Osteoblast (primary cell): ENCODE measurements at regions not wholly inside any gene's neighbourhood (a gene's known extent, or its start where the extent isn't known, plus 50 kb on each side); places are given as distances from the start of the nearest gene placed in this dataset.

Source experiments
- DNase-seq: peaks from one replicate; pipeline ENCODE4 v3.0.0; 2011; ENCODE audit warnings: low spot score, mixed read lengths; ENCODE audit not compliant: insufficient read length; ENCODE audit errors: missing footprints
- H2AFZ ChIP-seq: 2 replicates; pipeline ENCODE4 v1.6.0; 2011; ENCODE audit warnings: mild to moderate bottlenecking, low read length
- H3K27ac ChIP-seq: 2 replicates; pipeline ENCODE4 v1.5.1; 2011; ENCODE audit warnings: mild to moderate bottlenecking, low read depth, low read length, moderate library complexity
- H3K27me3 ChIP-seq: 2 replicates; pipeline ENCODE4 v1.6.0; 2012; ENCODE audit warnings: mild to moderate bottlenecking, control low read depth, inconsistent platforms, low read length, moderate library complexity; ENCODE audit not compliant: insufficient read depth
- H3K36me3 ChIP-seq: 2 replicates; pipeline ENCODE4 v1.5.1; 2011; ENCODE audit warnings: mild to moderate bottlenecking, low read length, control low read depth, moderate library complexity; ENCODE audit not compliant: insufficient read depth
- H3K4me1 ChIP-seq: 2 replicates; pipeline ENCODE4 v1.5.1; 2011; ENCODE audit warnings: mild to moderate bottlenecking, low read length, control low read depth, moderate library complexity; ENCODE audit not compliant: insufficient read depth
- H3K4me2 ChIP-seq: 2 replicates; pipeline ENCODE4 v1.6.0; 2011; ENCODE audit warnings: mild to moderate bottlenecking, low read length; ENCODE audit not compliant: insufficient read depth
- H3K4me3 ChIP-seq: fragments of 200-600 bp; sonication (generic); 3 replicates; pipeline ENCODE4 v1.5.1; 2012; ENCODE audit warnings: mild to moderate bottlenecking, low read length, inconsistent platforms; ENCODE audit not compliant: insufficient read depth
- H3K79me2 ChIP-seq: 2 replicates; pipeline ENCODE4 v1.6.0; 2012; ENCODE audit warnings: mild to moderate bottlenecking, low read length, control low read depth, inconsistent platforms; ENCODE audit not compliant: insufficient read depth
- H3K9me3 ChIP-seq: 2 replicates; pipeline ENCODE4 v1.5.1; 2011; ENCODE audit warnings: low read depth, low read length, control low read depth
- H4K20me1 ChIP-seq: 2 replicates; pipeline ENCODE4 v1.6.0; 2012; ENCODE audit warnings: mild to moderate bottlenecking, low read length, control low read depth; ENCODE audit not compliant: insufficient read depth
- TF ChIP-seq, protein P1 (sequence below): IDR thresholded peaks from 2 replicates; pipeline ENCODE4 v1.5.1; 2011; ENCODE audit warnings: mild to moderate bottlenecking, low read depth, low read length, moderate library complexity; ENCODE audit errors: extremely low read depth

DNA sequence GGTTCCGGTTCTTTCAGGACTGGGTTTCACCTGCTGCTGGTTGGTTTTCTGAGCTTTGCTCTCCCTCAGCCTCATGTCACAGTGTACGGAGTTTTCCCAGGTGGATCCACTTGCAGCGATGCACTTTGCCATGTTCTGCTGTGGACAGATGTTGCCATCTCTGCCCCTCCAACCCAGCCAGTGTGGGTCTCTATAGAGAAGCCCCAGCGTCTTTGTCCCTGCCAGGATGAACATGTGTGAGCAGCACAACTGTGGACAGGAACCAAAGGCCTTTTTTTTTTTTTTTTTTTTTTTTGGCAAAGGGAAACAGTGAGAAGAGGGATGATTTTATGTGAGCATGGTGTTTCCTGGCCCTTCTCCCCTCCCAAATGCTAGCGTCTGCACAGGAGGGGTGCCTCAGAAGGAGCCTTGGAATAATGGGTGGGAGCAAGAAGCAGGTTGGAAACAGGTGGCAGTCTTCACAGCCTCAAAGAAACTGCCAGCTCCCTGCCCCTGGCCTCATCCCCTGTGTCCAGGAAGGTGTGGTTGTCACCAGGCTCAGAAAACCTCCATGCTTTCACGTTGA is 106.5 kb downstream of the RPS24 start:
- no peak overlapping the region for H3K4me2 ChIP-seq
- H3K27me3 ChIP-seq = peaks cover 34% of the 10 kb centered on the region
- TF ChIP-seq, protein P1, sequence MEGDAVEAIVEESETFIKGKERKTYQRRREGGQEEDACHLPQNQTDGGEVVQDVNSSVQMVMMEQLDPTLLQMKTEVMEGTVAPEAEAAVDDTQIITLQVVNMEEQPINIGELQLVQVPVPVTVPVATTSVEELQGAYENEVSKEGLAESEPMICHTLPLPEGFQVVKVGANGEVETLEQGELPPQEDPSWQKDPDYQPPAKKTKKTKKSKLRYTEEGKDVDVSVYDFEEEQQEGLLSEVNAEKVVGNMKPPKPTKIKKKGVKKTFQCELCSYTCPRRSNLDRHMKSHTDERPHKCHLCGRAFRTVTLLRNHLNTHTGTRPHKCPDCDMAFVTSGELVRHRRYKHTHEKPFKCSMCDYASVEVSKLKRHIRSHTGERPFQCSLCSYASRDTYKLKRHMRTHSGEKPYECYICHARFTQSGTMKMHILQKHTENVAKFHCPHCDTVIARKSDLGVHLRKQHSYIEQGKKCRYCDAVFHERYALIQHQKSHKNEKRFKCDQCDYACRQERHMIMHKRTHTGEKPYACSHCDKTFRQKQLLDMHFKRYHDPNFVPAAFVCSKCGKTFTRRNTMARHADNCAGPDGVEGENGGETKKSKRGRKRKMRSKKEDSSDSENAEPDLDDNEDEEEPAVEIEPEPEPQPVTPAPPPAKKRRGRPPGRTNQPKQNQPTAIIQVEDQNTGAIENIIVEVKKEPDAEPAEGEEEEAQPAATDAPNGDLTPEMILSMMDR = no peak
- no peak overlapping the region for H2AFZ ChIP-seq
- DNase-seq = no peak
- H3K27ac ChIP-seq = no peak overlapping the region
- no peaks in the 10 kb centered on the region for H3K36me3 ChIP-seq
- no peaks in the 10 kb centered on the region for H3K4me1 ChIP-seq
- no peak overlapping the region for H3K4me3 ChIP-seq
- no peaks in the 10 kb centered on the region for H3K79me2 ChIP-seq
- H3K9me3 ChIP-seq = no peaks in the 10 kb centered on the region
- H4K20me1 ChIP-seq = no peaks in the 10 kb centered on the region

DNA sequence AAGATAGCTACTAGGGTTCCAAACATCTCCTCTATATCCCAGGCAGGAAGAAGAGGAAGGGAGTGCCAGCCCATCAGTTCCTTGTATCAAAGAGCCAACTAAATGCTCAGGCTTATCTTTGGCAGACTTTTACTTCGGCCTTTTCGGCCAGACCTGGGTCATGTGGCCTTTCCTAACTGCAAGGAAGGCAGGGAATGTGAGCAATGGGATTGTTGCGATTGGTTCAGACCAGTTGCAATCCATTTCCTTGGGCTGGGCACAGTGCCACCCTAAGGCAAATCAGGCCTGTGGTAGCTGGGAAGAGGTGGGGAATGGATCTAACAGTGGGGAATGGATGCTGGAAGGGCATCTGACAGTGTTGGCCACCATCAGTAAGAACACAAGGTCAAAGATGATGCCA is 109.9 kb downstream of the RPS24 start:
- no peak overlapping the region for H3K27ac ChIP-seq
- TF ChIP-seq, protein P1 = no peak
- no peaks in the 10 kb centered on the region for H3K9me3 ChIP-seq
- H3K27me3 ChIP-seq = peaks cover 39% of the 10 kb centered on the region
- no peaks in the 10 kb centered on the region for H4K20me1 ChIP-seq
- H3K36me3 ChIP-seq = no peaks in the 10 kb centered on the region
- H2AFZ ChIP-seq = no peak overlapping the region
- no peaks in the 10 kb centered on the region for H3K4me1 ChIP-seq
- H3K4me3 ChIP-seq = no peak overlapping the region
- H3K4me2 ChIP-seq = no peak overlapping the region
- DNase-seq = no peak
- no peaks in the 10 kb centered on the region for H3K79me2 ChIP-seq

DNA sequence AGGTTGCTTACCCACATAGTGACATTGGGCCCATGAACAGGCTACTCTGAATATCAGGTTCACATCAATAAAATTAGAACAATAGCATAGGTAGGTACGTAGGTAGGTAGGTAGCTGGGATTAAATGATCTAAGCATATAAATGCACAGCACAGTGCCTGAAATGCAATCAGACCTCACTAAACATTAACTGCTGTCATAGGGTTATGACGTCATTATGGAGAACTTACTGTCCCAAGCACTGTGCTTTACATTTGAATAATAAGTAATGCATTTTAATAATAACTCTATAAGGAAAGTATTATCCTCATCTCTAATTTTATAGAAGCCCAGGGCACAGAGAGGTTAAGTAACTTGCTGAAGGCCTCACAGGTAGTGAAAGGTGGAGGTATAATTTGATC is 112.5 kb downstream of the RPS24 start:
- Histone ChIP-seq H3K4me1 (no peaks in the 10 kb centered on the region), H3K27me3 (peaks cover 30% of the 10 kb centered on the region), H3K4me3 (no peak overlapping the region), H3K27ac (no peak overlapping the region), H3K79me2 (no peaks in the 10 kb centered on the region), H3K9me3 (peaks cover 3% of the 10 kb centered on the region), H4K20me1 (no peaks in the 10 kb centered on the region), H2AFZ (no peak overlapping the region), H3K4me2 (no peak overlapping the region), H3K36me3 (no peaks in the 10 kb centered on the region)
- DNase-seq = no peak
- TF ChIP-seq, protein P1 = no peak

DNA sequence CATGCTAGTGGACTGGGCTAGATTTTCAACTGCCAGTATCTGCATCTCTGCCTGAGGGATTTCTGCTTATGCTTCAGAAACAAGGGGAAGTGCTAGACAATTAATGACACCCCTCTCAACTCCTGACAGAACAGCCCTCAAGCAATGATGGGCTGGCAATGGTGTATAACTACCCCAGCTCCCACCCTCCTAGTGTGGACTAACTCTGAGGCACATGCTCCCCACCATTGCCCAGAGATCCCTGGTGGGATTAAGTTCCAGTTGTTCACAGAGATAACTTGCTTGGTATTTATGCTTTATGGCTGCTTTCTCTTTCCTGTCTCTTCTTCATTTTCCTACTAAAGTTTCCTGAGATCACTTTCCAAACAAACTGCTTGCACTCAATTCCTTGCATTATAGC is 113.5 kb downstream of the RPS24 start:
- TF ChIP-seq, protein P1 = no peak
- H3K27ac ChIP-seq = no peak overlapping the region

More for the DNA sequence above, 113.5 kb downstream of the RPS24 start:
- Histone ChIP-seq H3K27me3 (peaks cover 30% of the 10 kb centered on the region), H4K20me1 (no peaks in the 10 kb centered on the region), H3K4me1 (no peaks in the 10 kb centered on the region), H3K9me3 (peaks cover 3% of the 10 kb centered on the region), H3K4me2 (no peak overlapping the region), H3K4me3 (no peak overlapping the region), H3K36me3 (no peaks in the 10 kb centered on the region), H2AFZ (no peak overlapping the region), H3K79me2 (no peaks in the 10 kb centered on the region)
- DNase-seq = no peak
